ENCODE measurements at regions not wholly inside any gene's neighbourhood (a gene's known extent, or its start where the extent isn't known, plus 50 kb on each side); places are given as distances from the start of the nearest gene placed in this dataset.

- no peak overlapping the region for H3K23ac ChIP-seq (ENCODE audit: low read depth, low read length, poor library complexity)
- no peak overlapping the region for H3K14ac ChIP-seq (ENCODE audit: low read length)
- no peak overlapping the region for H3K18ac ChIP-seq (ENCODE audit: low read length)
- H3K9me3 ChIP-seq (replicated peaks in 1 of 2; ENCODE audit: control insufficient read depth in 2 of 2, insufficient read depth in 1 of 2, low read depth in 1 of 2, low read length in 2 of 2), result no peaks in the 10 kb centered on the region
- no peak overlapping the region for H4K8ac ChIP-seq (ENCODE audit: low read depth, low read length)
- no peak overlapping the region for H3K4ac ChIP-seq (ENCODE audit: low read length)
- H2BK15ac ChIP-seq (ENCODE audit: low read length), result no peak overlapping the region
- H3K27ac ChIP-seq (replicated peaks; ENCODE audit: low read length), result no peak overlapping the region
- WGBS, 2 donors (ENCODE audit: extremely low coverage in 2 of 2, insufficient read length in 2 of 2, insufficient replicate concordance in 1 of 2), result no CpG with 5 or more reads among the region's 2 CpGs
- H3K4me3 ChIP-seq (ENCODE audit: low read length in 2 of 2), result no peak overlapping the region
- no peak overlapping the region for H2BK5ac ChIP-seq (ENCODE audit: low read length)
- no peak overlapping the region for H3K9ac ChIP-seq (ENCODE audit: low read depth, low read length, poor library complexity)
- H3K36me3 ChIP-seq (replicated peaks in 1 of 2; ENCODE audit: control insufficient read depth in 2 of 2, insufficient read depth in 2 of 2, low read length in 2 of 2), result no peaks in the 10 kb centered on the region
- H3K4me2 ChIP-seq (ENCODE audit: insufficient read depth, low read length, poor library complexity, severe bottlenecking), result no peak overlapping the region
- H3K27me3 ChIP-seq (ENCODE audit: control insufficient read depth in 3 of 3, insufficient read depth in 3 of 3, low read depth in 1 of 3, low read length in 3 of 3), result no peaks in the 10 kb centered on the region
- H2AK5ac ChIP-seq (ENCODE audit: low read depth, low read length), result no peak overlapping the region
- no peak overlapping the region for H4K91ac ChIP-seq (ENCODE audit: low read depth, low read length, poor library complexity)
- no peaks in the 10 kb centered on the region for H3K79me1 ChIP-seq (ENCODE audit: low read depth, low read length)
- no peak overlapping the region for H2BK120ac ChIP-seq (ENCODE audit: low read depth, low read length)
- H3K4me1 ChIP-seq (ENCODE audit: control insufficient read depth in 2 of 2, insufficient read depth in 1 of 2, low read depth in 1 of 2, low read length in 2 of 2), result no peaks in the 10 kb centered on the region
- H2BK12ac ChIP-seq (ENCODE audit: low read length), result no peak overlapping the region
- no peak for DNase-seq (ENCODE audit: low spot score)
- no peak overlapping the region for H2AFZ ChIP-seq (ENCODE audit: low read length)
Observed at GRCh38 chr10:53076948-53077347, 304.4 kb upstream of the MBL2 start.

- Histone ChIP-seq H2AK5ac (ENCODE audit: low read depth, low read length) (no peak overlapping the region), H2BK12ac (ENCODE audit: low read length) (no peak overlapping the region), H3K9ac (ENCODE audit: low read depth, low read length, poor library complexity) (no peak overlapping the region), H3K4me2 (ENCODE audit: insufficient read depth, low read length, poor library complexity, severe bottlenecking) (no peak overlapping the region), H3K27me3 (ENCODE audit: control insufficient read depth in 3 of 3, insufficient read depth in 3 of 3, low read depth in 1 of 3, low read length in 3 of 3) (no peaks in the 10 kb centered on the region), H3K36me3 (replicated peaks in 1 of 2; ENCODE audit: control insufficient read depth in 2 of 2, insufficient read depth in 2 of 2, low read length in 2 of 2) (no peaks in the 10 kb centered on the region), H3K18ac (ENCODE audit: low read length) (no peak overlapping the region), H2BK120ac (ENCODE audit: low read depth, low read length) (no peak overlapping the region), H3K4me3 (ENCODE audit: low read length in 2 of 2) (no peak overlapping the region), H2AFZ (ENCODE audit: low read length) (no peak overlapping the region), H3K79me1 (ENCODE audit: low read depth, low read length) (no peaks in the 10 kb centered on the region), H3K27ac (replicated peaks; ENCODE audit: low read length) (no peak overlapping the region), H3K4ac (ENCODE audit: low read length) (no peak overlapping the region), H4K91ac (ENCODE audit: low read depth, low read length, poor library complexity) (no peak overlapping the region), H3K14ac (ENCODE audit: low read length) (no peak overlapping the region), H2BK5ac (ENCODE audit: low read length) (no peak overlapping the region), H4K8ac (ENCODE audit: low read depth, low read length) (no peak overlapping the region), H3K4me1 (ENCODE audit: control insufficient read depth in 2 of 2, insufficient read depth in 1 of 2, low read depth in 1 of 2, low read length in 2 of 2) (no peaks in the 10 kb centered on the region), H2BK15ac (ENCODE audit: low read length) (no peak overlapping the region), H3K23ac (ENCODE audit: low read depth, low read length, poor library complexity) (no peak overlapping the region), H3K9me3 (replicated peaks in 1 of 2; ENCODE audit: control insufficient read depth in 2 of 2, insufficient read depth in 1 of 2, low read depth in 1 of 2, low read length in 2 of 2) (no peaks in the 10 kb centered on the region)
- no peak for DNase-seq (ENCODE audit: low spot score)
- no CpG with 5 or more reads among the region's 1 CpG for WGBS, 2 donors (ENCODE audit: extremely low coverage in 2 of 2, insufficient read length in 2 of 2, insufficient replicate concordance in 1 of 2)
Observed at GRCh38 chr10:53075469-53075868, 302.9 kb upstream of the MBL2 start.

- Histone ChIP-seq H3K14ac (ENCODE audit: low read length) (no peak overlapping the region), H3K9ac (ENCODE audit: low read depth, low read length, poor library complexity) (no peak overlapping the region), H3K36me3 (replicated peaks in 1 of 2; ENCODE audit: control insufficient read depth in 2 of 2, insufficient read depth in 2 of 2, low read length in 2 of 2) (no peaks in the 10 kb centered on the region), H2BK12ac (ENCODE audit: low read length) (no peak overlapping the region), H4K8ac (ENCODE audit: low read depth, low read length) (no peak overlapping the region), H3K18ac (ENCODE audit: low read length) (no peak overlapping the region), H2AK5ac (ENCODE audit: low read depth, low read length) (no peak overlapping the region), H2BK15ac (ENCODE audit: low read length) (no peak overlapping the region), H3K9me3 (replicated peaks in 1 of 2; ENCODE audit: control insufficient read depth in 2 of 2, insufficient read depth in 1 of 2, low read depth in 1 of 2, low read length in 2 of 2) (no peaks in the 10 kb centered on the region), H3K23ac (ENCODE audit: low read depth, low read length, poor library complexity) (no peak overlapping the region), H3K4ac (ENCODE audit: low read length) (no peak overlapping the region), H2AFZ (ENCODE audit: low read length) (no peak overlapping the region), H4K91ac (ENCODE audit: low read depth, low read length, poor library complexity) (no peak overlapping the region), H3K4me1 (ENCODE audit: control insufficient read depth in 2 of 2, insufficient read depth in 1 of 2, low read depth in 1 of 2, low read length in 2 of 2) (no peaks in the 10 kb centered on the region), H2BK5ac (ENCODE audit: low read length) (no peak overlapping the region), H3K79me1 (ENCODE audit: low read depth, low read length) (no peaks in the 10 kb centered on the region), H3K4me2 (ENCODE audit: insufficient read depth, low read length, poor library complexity, severe bottlenecking) (no peak overlapping the region), H2BK120ac (ENCODE audit: low read depth, low read length) (no peak overlapping the region), H3K27ac (replicated peaks; ENCODE audit: low read length) (no peak overlapping the region), H3K4me3 (ENCODE audit: low read length in 2 of 2) (no peak overlapping the region), H3K27me3 (ENCODE audit: control insufficient read depth in 3 of 3, insufficient read depth in 3 of 3, low read depth in 1 of 3, low read length in 3 of 3) (no peaks in the 10 kb centered on the region)
- no CpG with 5 or more reads among the region's 2 CpGs for WGBS, 2 donors (ENCODE audit: extremely low coverage in 2 of 2, insufficient read length in 2 of 2, insufficient replicate concordance in 1 of 2)
- DNase-seq (ENCODE audit: low spot score), result no peak
Observed at GRCh38 chr10:53072144-53072543, 299.6 kb upstream of the MBL2 start.

GRCh38 chr10:53071505-53072125 lies 299.0 kb upstream of the MBL2 start:
- H3K18ac ChIP-seq (ENCODE audit: low read length), result no peak overlapping the region
- H3K4me2 ChIP-seq (ENCODE audit: insufficient read depth, low read length, poor library complexity, severe bottlenecking), result no peak overlapping the region
- no peaks in the 10 kb centered on the region for H3K36me3 ChIP-seq (replicated peaks in 1 of 2; ENCODE audit: control insufficient read depth in 2 of 2, insufficient read depth in 2 of 2, low read length in 2 of 2)
- no peak overlapping the region for H2AK5ac ChIP-seq (ENCODE audit: low read depth, low read length)
- no peak overlapping the region for H3K9ac ChIP-seq (ENCODE audit: low read depth, low read length, poor library complexity)
- WGBS, 2 donors (ENCODE audit: extremely low coverage in 2 of 2, insufficient read length in 2 of 2, insufficient replicate concordance in 1 of 2), result no CpG with 5 or more reads among the region's 4 CpGs
- H3K4ac ChIP-seq (ENCODE audit: low read length), result no peak overlapping the region
- no peak for DNase-seq (ENCODE audit: low spot score)
- H2BK120ac ChIP-seq (ENCODE audit: low read depth, low read length), result no peak overlapping the region
- H3K9me3 ChIP-seq (replicated peaks in 1 of 2; ENCODE audit: control insufficient read depth in 2 of 2, insufficient read depth in 1 of 2, low read depth in 1 of 2, low read length in 2 of 2), result no peaks in the 10 kb centered on the region
- H3K27me3 ChIP-seq (ENCODE audit: control insufficient read depth in 3 of 3, insufficient read depth in 3 of 3, low read depth in 1 of 3, low read length in 3 of 3), result no peaks in the 10 kb centered on the region
- H3K23ac ChIP-seq (ENCODE audit: low read depth, low read length, poor library complexity), result no peak overlapping the region
- no peaks in the 10 kb centered on the region for H3K79me1 ChIP-seq (ENCODE audit: low read depth, low read length)
- H2AFZ ChIP-seq (ENCODE audit: low read length), result no peak overlapping the region
- H3K27ac ChIP-seq (replicated peaks; ENCODE audit: low read length), result no peak overlapping the region
- no peak overlapping the region for H2BK5ac ChIP-seq (ENCODE audit: low read length)
- H3K4me1 ChIP-seq (ENCODE audit: control insufficient read depth in 2 of 2, insufficient read depth in 1 of 2, low read depth in 1 of 2, low read length in 2 of 2), result no peaks in the 10 kb centered on the region
- no peak overlapping the region for H3K14ac ChIP-seq (ENCODE audit: low read length)
- no peak overlapping the region for H3K4me3 ChIP-seq (ENCODE audit: low read length in 2 of 2)
- no peak overlapping the region for H4K91ac ChIP-seq (ENCODE audit: low read depth, low read length, poor library complexity)
- no peak overlapping the region for H4K8ac ChIP-seq (ENCODE audit: low read depth, low read length)
- H2BK15ac ChIP-seq (ENCODE audit: low read length), result no peak overlapping the region
- H2BK12ac ChIP-seq (ENCODE audit: low read length), result no peak overlapping the region
